ENCODE measurements at regions not wholly inside any gene's neighbourhood (a gene's known extent, or its start where the extent isn't known, plus 50 kb on each side); places are given as distances from the start of the nearest gene placed in this dataset.

- DNase-seq, result no peak
- ATAC-seq, result no peak
- intact Hi-C loops (cut with DNase I, micrococcal nuclease), result no loop called here
Measured at GRCh38 chr7:116083796-116084195, 53.2 kb upstream of the TFEC start.

- intact Hi-C loops (cut with DNase I, micrococcal nuclease), result no loop called here
Measured at GRCh38 chr7:116086547-116087045, 56.0 kb upstream of the TFEC start.

GRCh38 chr7:116087291-116087690, 56.7 kb upstream of the TFEC start:
- ATAC-seq, result no peak
- intact Hi-C loops (cut with DNase I, micrococcal nuclease), result no loop called here
- no peak for DNase-seq

More at GRCh38 chr7:116086547-116087045, 56.0 kb upstream of the TFEC start:
- DNase-seq (no peak), ATAC-seq (no peak)

GRCh38 chr7:116087984-116088383, 57.4 kb upstream of the TFEC start:
- ATAC-seq (no peak), DNase-seq (no peak)
- intact Hi-C loops (cut with DNase I, micrococcal nuclease), result no loop called here

GRCh38 chr7:116089293-116089692, 58.7 kb upstream of the TFEC start:
- intact Hi-C loops (cut with DNase I, micrococcal nuclease), result no loop called here
- DNase-seq (no peak), ATAC-seq (no peak)

GRCh38 chr7:116093516-116094301, 63.1 kb upstream of the TFEC start:
- intact Hi-C loops (cut with DNase I, micrococcal nuclease), result no loop called here
- ATAC-seq (no peak), DNase-seq (no peak)

- intact Hi-C loops (cut with DNase I, micrococcal nuclease), result no loop called here
- ATAC-seq (no peak), DNase-seq (no peak)
Measured at GRCh38 chr7:116095396-116095795, 64.8 kb upstream of the TFEC start.

- ATAC-seq (peak; percentile 68), DNase-seq (no peak)
- intact Hi-C loops (cut with DNase I, micrococcal nuclease), result no loop called here
Measured at GRCh38 chr7:116097365-116098009, 66.9 kb upstream of the TFEC start.

GRCh38 chr7:116098175-116098574, 67.6 kb upstream of the TFEC start:
- DNase-seq (no peak), ATAC-seq (no peak)
- intact Hi-C loops (cut with DNase I, micrococcal nuclease), result no loop called here

- no peak for ATAC-seq
- DNase-seq, result no peak
- intact Hi-C loops (cut with DNase I, micrococcal nuclease), result no loop called here
Measured at GRCh38 chr7:116100626-116101025, 70.1 kb upstream of the TFEC start.

- ATAC-seq (no peak), DNase-seq (no peak)
- intact Hi-C loops (cut with DNase I, micrococcal nuclease), result no loop called here
Measured at GRCh38 chr7:116101704-116102103, 71.1 kb upstream of the TFEC start.

- DNase-seq (no peak), ATAC-seq (no peak)
- intact Hi-C loops (cut with DNase I, micrococcal nuclease), result no loop called here
Measured at GRCh38 chr7:116111475-116111874, 80.9 kb upstream of the TFEC start.

GRCh38 chr7:116113310-116113709, 82.7 kb upstream of the TFEC start:
- ATAC-seq, result no peak
- no peak for DNase-seq
- intact Hi-C loops (cut with DNase I, micrococcal nuclease), result no loop called here

GRCh38 chr7:116120839-116121238, 89.5 kb upstream of the TES start:
- DNase-seq (no peak), ATAC-seq (no peak)
- intact Hi-C loops (cut with DNase I, micrococcal nuclease), result no loop called here

- intact Hi-C loops (cut with DNase I, micrococcal nuclease), result no loop called here
- ATAC-seq (no peak), DNase-seq (no peak)
Measured at GRCh38 chr7:116122972-116123595, 87.3 kb upstream of the TES start.

- no peak for ATAC-seq
- intact Hi-C loops (cut with DNase I, micrococcal nuclease), result no loop called here
- DNase-seq, result no peak
Measured at GRCh38 chr7:116128139-116128538, 82.2 kb upstream of the TES start.

- ATAC-seq (no peak), DNase-seq (no peak)
- intact Hi-C loops (cut with DNase I, micrococcal nuclease), result no loop called here
Measured at GRCh38 chr7:116135306-116135705, 75.0 kb upstream of the TES start.

- ATAC-seq (peak; percentile 76), DNase-seq (no peak)
- intact Hi-C loops (cut with DNase I, micrococcal nuclease), result no loop called here
Measured at GRCh38 chr7:116138202-116138801, 72.0 kb upstream of the TES start.

GRCh38 chr7:116139007-116139406, 71.3 kb upstream of the TES start:
- DNase-seq (no peak), ATAC-seq (no peak)
- intact Hi-C loops (cut with DNase I, micrococcal nuclease), result no loop called here

- intact Hi-C loops (cut with DNase I, micrococcal nuclease), result no loop called here
- DNase-seq (no peak), ATAC-seq (no peak)
Measured at GRCh38 chr7:116139807-116140206, 70.5 kb upstream of the TES start.

All from left colon (tissue), 2 donors.